ENCODE measurements at regions not wholly inside any gene's neighbourhood (a gene's known extent, or its start where the extent isn't known, plus 50 kb on each side); places are given as distances from the start of the nearest gene placed in this dataset.

- no peak for FAIRE-seq
- TF ChIP-seq TAF1 (IDR thresholded peaks at IDR 0.05; ENCODE audit: borderline replicate concordance, low read depth, low read length), result no peak
- no peak for TF ChIP-seq POLR2AphosphoS5 (IDR thresholded peaks at IDR 0.05; ENCODE audit: low read depth, low read length)
- no peak for TF ChIP-seq POLR2A (IDR thresholded peaks at IDR 0.05; ENCODE audit: low read depth, low read length)
- DNase-seq (ENCODE audit: insufficient read length), result no peak
Measured at GRCh38 chr4:182190306-182190705, 52.9 kb upstream of the TENM3 start.

DNA sequence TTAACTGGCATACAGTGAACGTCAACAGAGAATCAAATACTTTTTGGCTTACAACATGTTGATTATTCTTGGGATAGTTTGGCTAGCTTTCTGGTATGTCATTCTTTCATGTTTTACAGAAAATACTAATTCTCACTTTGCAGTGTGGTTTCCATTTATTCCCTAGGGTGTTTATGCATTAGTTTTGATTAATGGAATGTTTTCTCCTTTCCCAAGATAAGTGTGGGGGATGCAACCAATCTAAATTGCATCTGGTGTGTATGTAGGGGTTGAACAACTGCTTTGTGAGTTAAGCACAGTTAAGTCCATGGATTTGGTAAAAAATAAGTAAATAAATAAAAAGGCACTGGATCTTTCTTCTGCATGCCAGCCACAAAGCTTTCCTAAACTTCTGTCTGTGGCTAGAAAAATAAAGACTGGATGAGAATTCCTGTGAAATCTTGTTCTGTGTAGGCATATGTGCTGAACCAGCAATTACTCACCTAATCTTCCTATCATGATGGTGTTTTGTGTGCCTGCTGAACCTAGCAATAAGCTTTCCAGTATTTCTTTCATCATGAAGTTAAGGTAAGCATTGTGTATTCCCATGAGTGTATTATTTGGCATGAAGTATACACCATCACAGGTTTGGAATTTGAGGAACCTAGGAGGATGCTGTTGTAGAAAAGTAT lies 50.6 kb upstream of the TENM3 start:
- DNase-seq (ENCODE audit: insufficient read length) (no peak), FAIRE-seq (no peak)
- TF ChIP-seq POLR2AphosphoS5 (IDR thresholded peaks at IDR 0.05; ENCODE audit: low read depth, low read length) (no peak), TAF1 (IDR thresholded peaks at IDR 0.05; ENCODE audit: borderline replicate concordance, low read depth, low read length) (no peak), POLR2A (IDR thresholded peaks at IDR 0.05; ENCODE audit: low read depth, low read length) (no peak)

DNA sequence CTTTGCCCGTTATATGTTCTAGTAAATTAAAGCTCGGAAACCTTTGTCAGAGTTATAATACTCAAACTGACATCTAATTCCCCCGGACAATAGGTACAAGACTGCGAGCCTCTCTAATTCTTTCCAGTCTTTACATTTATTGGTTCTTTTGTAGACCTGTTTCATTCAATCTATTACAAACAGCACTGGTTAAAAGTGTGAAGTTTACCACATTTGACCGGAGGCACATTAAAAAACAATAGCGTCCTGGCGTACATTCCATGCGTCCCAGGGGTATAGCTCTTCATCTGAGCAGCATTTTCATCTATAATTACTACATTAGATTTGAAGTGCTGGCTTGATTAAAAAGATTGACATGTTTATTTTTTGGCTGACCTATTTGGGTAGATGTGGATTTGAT lies 49.9 kb upstream of the TENM3 start:
- FAIRE-seq (no peak), DNase-seq (ENCODE audit: insufficient read length) (no peak)
- no peak for TF ChIP-seq TAF1 (IDR thresholded peaks at IDR 0.05; ENCODE audit: borderline replicate concordance, low read depth, low read length)
- TF ChIP-seq POLR2AphosphoS5 (IDR thresholded peaks at IDR 0.05; ENCODE audit: low read depth, low read length), result no peak
- TF ChIP-seq POLR2A (IDR thresholded peaks at IDR 0.05; ENCODE audit: low read depth, low read length), result no peak
